Skeletal muscle cell (primary cell): ENCODE measurements at regions not wholly inside any gene's neighbourhood (a gene's known extent, or its start where the extent isn't known, plus 50 kb on each side); places are given as distances from the start of the nearest gene placed in this dataset.

ENCODE experiments used
- DNase-seq: peaks from one replicate; pipeline ENCODE4 v3.0.0-alpha.2; 2010; ENCODE audit warnings: low read depth
- H3K4me3 ChIP-seq: 2 replicates; pipeline ENCODE4 v1.5.1; 2011; ENCODE audit warnings: low read depth, mild to moderate bottlenecking, control low read depth, low read length, moderate library complexity

DNA sequence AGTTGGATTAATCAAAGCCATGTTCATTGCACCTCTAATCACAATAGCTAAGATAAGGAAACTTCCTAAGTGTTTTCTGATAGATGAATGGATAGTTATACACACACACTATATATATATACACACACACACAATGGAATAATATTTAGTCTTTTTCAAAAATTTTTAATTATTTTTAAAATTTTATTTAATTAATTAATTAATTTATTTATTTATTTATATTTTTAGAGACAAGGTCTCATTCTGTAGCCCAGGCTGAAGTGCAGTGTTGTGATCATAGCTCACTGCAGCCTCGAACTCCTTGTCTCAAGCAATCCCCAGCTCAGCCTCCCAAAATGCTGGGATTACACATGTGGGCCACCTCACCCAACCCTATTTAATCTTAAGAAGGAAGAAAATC is 481.0 kb upstream of the TNP1 start:
- no peak for DNase-seq
- no peak overlapping the region for H3K4me3 ChIP-seq

DNA sequence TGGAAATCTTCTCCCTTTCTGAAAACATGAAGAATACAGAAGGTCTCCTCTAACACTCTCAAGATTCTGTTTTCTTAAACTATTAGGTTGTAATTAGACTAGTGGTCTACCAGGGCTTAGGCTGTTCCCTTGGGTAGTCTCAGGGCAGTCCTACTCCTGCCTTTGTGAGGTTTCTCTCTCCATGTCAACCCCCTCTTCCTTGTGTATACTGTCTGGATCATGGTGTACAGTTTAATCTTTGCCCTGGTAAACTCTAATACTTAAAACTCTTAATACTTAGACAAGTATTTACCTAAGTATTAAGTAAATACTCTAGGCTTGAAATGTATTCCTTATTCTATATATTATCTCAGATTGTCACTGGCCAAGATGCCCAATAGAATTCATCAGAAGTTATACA is 480.3 kb upstream of the TNP1 start:
- H3K4me3 ChIP-seq = no peak overlapping the region
- no peak for DNase-seq

DNA sequence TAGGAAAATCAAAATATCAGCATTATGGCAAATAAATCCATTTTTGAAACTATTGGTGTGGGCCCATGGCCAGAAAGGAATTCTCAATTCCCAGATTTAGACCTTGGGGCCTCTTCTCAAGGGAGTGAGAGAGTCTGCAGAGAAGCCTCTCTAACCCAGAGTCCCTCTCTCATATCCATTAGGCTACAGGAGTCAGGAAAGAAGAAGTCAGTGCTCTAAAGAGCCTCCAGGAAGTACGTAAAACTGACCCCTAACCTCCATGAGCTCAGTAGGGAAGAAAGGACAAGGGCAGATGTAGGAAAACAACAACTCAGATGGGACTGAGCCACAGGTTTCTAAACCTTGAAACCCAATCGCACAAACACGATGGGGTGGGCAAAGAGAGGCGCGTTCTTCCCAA is 479.9 kb upstream of the TNP1 start:
- DNase-seq = no peak
- H3K4me3 ChIP-seq = no peak overlapping the region

DNA sequence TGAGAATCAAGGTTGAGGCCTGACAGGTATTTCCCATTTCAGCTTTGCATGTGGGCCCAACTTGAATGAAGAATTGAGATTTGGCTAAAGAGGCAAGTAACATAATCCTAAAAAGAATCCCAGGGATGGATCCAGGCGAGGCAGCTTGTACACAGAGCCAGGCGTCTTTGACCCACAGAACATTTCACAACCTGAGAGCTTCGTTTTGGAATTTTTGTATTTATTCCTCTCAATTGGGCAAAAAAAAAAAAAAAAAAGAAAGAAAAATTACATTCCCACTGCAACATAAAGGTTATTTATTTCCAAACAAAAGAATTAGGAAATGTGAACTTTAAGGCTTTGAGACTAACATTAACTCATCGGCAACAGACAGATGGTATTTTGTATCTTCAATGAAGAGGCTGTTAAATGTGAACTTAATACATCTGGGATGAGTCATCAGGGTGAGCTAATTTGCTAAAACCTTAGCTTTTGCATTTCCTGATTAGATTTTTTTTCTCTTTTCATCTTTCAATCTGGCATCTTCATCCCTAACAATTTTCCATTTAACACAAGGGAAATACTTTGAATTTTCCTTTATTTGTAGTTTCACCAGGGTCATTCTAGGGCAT is 478.5 kb upstream of the TNP1 start:
- no peak overlapping the region for H3K4me3 ChIP-seq
- peak; percentile 27 for DNase-seq

- no peak for DNase-seq
- H3K4me3 ChIP-seq = no peak overlapping the region
Observed at GRCh38 chr2:217337771-217338170, 477.9 kb upstream of the TNP1 start.

DNA sequence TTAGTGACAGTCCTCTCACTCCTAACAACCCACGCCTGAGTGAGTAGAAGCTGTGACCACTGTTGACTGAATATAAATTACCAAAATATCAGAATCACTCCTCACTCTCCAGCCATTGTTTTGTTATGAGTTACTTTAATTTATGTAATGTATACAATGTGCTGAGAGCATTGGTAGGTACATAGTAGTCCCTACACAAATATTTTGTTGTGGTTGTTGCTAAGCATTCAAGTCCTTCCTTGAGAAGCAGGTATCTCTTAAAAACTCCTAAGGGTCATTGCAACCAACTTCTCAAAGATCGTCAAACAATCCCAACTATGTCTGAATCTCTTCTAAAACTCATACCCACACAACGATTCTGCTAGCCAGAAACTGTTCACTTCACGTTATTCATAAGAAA is 476.8 kb upstream of the TNP1 start:
- DNase-seq = no peak
- no peak overlapping the region for H3K4me3 ChIP-seq

DNA sequence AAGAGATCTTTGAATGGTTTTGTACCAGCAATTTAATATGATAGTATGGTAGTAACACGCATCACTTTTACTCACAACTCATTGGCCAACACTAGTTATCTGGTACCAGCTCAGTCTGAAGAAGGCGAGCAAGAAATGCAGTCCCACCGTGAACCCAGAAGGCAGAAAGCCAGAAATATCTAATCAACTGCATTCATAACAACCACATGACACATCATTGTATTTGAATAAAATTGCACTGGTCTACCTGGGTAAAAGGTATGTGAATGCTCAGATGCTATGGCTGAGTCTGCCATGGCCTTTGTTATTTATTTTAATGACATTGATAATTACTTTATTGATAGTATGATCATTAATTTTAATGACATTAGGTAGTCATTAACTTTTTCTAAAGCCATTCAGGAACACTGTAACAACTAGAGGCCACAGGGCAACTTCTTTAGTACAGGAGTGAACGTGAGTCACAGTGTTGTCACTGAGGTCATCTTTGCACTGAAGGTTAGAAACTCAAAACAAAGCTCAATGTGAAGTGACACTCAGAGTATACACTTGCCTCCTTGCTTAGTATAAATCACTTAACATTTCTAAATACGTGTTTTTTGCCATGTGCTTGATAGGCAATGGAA is 475.6 kb upstream of the TNP1 start:
- no peak for DNase-seq
- H3K4me3 ChIP-seq = no peak overlapping the region

- DNase-seq = no peak
- H3K4me3 ChIP-seq = no peak overlapping the region
Observed at GRCh38 chr2:217334561-217334960, 474.7 kb upstream of the TNP1 start.

DNA sequence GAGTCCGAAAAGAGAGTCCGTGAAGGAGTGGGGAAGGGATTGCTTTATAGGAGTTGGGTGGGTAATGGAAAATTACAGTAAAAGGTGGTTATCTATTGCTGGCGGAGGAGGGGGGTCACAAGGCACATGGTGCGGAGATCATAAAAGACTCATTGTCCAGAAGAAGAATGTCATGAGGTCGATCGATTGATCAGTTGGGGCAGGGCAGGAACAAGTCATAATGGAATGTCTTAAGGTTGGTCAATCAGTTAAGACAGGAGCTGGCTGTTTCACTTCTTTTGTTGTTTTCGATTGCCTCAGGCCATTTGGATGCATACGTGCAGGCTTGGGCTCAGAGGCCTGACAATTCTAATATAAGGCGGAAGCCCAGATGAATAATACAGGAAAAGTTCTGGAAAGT is 473.0 kb upstream of the TNP1 start:
- no peak for DNase-seq

GRCh38 chr2:217332417-217332791 is 472.5 kb upstream of the TNP1 start:
- DNase-seq = no peak
- no peak overlapping the region for H3K4me3 ChIP-seq

More for the DNA sequence above, 473.0 kb upstream of the TNP1 start:
- no peak overlapping the region for H3K4me3 ChIP-seq

GRCh38 chr2:217331523-217332416 is 471.9 kb upstream of the TNP1 start:
- peak; percentile 48 for DNase-seq
- H3K4me3 ChIP-seq = no peak overlapping the region

DNA sequence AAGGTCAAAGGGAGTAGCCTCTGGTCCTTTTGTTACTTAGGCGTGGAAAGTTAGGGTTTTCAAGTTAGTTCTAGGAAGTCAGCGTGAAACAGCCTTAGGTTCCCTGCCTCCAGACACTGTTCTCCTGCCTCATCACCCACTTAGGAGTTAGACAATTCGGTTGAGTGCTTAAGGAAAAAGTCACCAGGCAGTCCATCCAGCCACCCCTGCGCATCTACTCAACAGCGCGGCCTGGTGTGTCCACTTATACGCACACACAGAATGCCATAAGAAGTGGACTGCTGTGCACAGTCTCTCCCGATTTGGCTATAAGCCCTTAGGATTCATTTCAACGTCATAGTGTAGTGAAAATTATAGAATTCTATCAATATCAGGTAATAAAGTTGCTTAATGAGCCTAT is 470.8 kb upstream of the TNP1 start:
- DNase-seq = no peak
- no peak overlapping the region for H3K4me3 ChIP-seq

- no peak overlapping the region for H3K4me3 ChIP-seq
- no peak for DNase-seq
Observed at GRCh38 chr2:217329023-217329431, 469.2 kb upstream of the TNP1 start.

DNA sequence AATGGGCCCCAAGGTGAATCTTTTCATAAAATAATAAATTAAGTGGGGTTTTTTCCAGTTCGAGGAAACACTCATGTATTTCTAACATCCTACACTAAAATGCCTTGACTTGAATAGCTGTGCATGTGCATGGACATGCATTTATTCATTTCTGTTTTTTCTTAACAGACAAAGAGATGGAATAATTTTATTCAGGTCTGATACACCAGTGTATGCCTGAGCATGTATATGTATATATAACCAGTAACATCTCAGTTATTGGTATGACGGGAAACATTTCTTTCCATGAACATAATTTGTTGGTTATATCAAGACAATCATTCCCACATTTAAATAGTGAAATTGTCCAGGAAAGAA is 468.7 kb upstream of the TNP1 start:
- no peak for DNase-seq
- H3K4me3 ChIP-seq = no peak overlapping the region

DNA sequence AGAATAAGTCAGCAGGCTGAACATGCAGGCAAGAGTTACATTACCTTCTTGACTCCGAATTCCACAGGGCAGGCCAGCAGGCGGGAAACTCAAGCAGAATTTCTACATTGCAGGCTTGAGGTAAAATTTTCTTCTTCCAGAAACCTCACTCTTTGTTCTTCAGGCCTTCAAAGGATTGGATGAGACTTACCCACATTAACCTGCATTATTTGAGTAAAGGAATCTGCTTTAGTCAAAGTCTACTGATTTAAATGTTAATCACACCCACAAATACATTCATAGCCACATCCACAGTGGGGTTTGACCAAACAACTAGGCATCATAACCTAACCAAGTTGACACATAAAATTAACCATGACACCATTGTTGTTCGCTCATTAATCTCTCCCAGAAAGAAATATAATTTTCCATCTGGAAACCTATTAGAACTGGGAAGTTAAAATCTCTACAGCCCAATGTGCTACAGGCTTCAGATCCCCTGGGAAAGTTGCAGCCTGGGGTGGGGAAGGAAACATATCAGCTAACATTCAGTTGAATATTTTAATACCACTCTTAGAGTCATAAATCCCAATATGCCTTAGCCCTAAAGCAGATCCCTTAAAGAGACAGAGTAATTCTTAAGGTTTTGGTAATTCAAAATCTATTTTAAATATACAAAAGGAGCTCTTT is 468.2 kb upstream of the TNP1 start:
- DNase-seq = no peak
- no peak overlapping the region for H3K4me3 ChIP-seq

DNA sequence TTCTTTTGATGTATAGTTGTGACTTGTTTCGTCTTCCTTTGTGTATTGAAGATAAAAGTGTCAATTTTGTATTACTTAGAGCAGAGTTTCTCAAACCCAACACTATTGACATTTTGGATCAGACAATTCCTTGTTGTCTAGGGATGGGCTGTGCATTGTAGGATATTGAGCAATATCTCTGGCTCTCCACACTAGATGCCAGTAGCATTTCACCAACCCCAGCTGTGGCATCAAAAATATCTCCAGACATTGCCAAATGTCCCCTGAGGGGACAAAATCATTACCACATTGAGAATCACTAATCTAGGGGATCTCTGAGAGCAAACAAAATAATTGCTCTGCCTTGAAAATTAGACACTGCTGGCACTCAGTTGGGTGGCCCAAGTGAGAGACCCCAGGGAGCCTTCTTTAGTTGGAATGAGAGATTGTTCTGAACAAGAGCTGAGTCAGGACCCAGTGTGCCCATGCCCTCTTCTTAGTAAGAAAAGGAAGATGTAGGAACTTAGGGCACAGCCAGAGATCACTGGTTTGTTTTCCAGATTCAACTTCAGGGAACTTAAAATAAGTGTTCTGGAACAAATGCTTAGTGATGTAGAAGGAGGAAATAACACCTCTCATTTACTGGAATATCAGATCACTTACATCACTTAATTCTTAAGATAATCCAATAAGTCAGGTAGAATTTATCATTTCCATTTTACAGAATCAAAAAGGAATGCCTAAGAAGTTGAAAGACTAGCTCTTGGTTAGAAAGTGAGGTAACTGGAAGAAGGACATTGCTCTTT is 466.6 kb upstream of the TNP1 start:
- no peak overlapping the region for H3K4me3 ChIP-seq
- no peak for DNase-seq

GRCh38 chr2:217325816-217326215 is 466.0 kb upstream of the TNP1 start:
- no peak overlapping the region for H3K4me3 ChIP-seq
- no peak for DNase-seq

GRCh38 chr2:217325251-217325650 is 465.4 kb upstream of the TNP1 start:
- DNase-seq = no peak
- no peak overlapping the region for H3K4me3 ChIP-seq

DNA sequence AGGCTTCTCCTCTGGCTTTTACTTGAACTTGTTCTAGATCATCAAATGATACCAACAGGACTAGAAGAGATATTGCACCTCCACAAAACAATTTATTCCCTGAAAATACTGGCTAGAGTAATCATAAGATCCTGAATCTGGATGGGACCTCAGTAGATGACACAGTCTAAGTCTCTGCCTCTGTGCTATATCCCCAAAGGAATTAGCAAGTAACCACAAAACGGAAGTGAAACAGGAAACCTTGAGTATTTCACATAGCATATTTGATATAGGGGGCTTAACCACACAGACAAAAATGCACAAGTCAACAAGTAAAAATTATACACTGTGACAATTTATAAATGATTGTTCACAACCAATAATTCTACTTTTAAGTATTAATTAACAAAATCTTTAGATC is 456.9 kb upstream of the TNP1 start:
- no peak for DNase-seq

More for the DNA sequence above, 456.9 kb upstream of the TNP1 start:
- no peak overlapping the region for H3K4me3 ChIP-seq
